KG1 (cell line): ENCODE measurements at regions not wholly inside any gene's neighbourhood (a gene's known extent, or its start where the extent isn't known, plus 50 kb on each side); places are given as distances from the start of the nearest gene placed in this dataset.

ENCODE experiments used
- DNase-seq: peaks from one replicate; lab custom pipeline; 2025; lab: John Stamatoyannopoulos, UW

- no peak for DNase-seq
Measured at GRCh38 chr7:132733860-132734259, 157.6 kb upstream of the PLXNA4 start.

- no peak for DNase-seq
Measured at GRCh38 chr7:132732321-132732865, 156.1 kb upstream of the PLXNA4 start.

DNA sequence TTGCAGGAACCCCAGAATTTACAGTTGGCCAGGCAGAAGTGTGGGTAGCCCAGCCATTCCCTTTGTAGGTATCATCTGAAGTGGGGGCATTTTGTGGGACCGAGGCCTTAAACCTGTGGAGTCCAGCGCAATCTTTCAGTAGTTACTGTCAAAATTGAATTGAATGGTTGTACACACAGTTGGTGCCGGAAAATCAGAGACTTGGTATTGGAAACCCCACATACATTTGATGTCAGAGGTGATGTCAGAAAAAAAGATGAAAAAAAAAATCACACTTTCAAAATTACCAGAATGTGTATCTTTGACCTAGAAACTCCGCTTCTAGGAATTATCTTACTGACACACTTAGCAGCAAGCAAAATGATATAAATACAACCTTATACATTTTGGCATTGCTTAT is 153.8 kb upstream of the PLXNA4 start:
- no peak for DNase-seq

DNA sequence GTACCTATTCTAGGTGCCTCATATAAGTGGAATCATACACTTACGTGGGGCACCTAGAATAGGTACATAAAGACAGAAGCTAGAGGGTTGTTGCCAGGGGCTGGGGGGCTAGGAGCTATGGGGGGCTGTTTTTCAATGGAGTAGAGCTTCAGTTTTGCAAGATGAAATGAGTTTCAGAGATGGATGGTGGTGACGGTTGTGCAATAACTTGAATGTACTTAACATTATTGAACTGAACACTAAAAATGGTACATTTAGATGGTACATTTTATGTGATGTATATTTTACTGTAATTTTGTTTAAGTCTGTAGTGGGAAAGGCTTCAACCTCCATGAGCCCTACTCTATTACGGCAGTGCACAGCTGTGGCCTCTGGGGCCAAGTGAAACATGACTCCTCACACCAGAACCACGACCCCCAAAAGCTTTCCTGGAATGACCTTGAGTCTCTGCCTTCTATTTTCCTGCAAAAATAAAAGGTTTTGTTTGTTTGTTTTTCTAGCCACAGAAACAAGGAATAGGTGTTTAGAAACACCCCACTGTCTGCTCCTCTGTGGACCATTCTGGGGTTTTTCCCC is 147.3 kb upstream of the PLXNA4 start:
- DNase-seq: no peak

- DNase-seq: no peak
Measured at GRCh38 chr7:132720835-132721234, 144.6 kb upstream of the PLXNA4 start.

GRCh38 chr7:132713893-132714292 is 137.6 kb upstream of the PLXNA4 start:
- DNase-seq: no peak

- no peak for DNase-seq
Measured at GRCh38 chr7:132709971-132710567, 133.8 kb upstream of the PLXNA4 start.

DNA sequence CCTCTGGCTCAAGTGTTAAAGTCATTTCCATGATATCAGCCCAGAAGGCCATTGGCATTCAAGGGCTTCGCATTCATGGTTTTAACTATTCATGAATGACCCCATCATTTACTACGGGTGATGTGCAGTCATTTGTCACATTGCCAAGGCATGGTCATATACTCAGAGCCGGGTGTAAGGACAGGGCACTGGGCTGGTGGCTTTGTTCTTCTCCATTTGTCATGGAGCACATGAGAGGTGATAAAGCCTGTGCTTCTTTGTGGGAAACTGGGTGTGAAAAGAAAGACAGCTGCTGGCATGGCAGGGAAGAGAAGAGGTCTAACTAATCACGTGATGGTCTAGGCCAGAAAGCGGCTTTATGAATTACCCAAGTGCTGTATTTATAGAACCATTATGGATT is 132.2 kb upstream of the PLXNA4 start:
- no peak for DNase-seq

GRCh38 chr7:132705146-132705545 is 128.9 kb upstream of the PLXNA4 start:
- DNase-seq: no peak

GRCh38 chr7:132703742-132704141 is 127.5 kb upstream of the PLXNA4 start:
- no peak for DNase-seq

GRCh38 chr7:132697003-132697402 is 120.7 kb upstream of the PLXNA4 start:
- no peak for DNase-seq

- no peak for DNase-seq
Measured at GRCh38 chr7:132696332-132696731, 120.1 kb upstream of the PLXNA4 start.

DNA sequence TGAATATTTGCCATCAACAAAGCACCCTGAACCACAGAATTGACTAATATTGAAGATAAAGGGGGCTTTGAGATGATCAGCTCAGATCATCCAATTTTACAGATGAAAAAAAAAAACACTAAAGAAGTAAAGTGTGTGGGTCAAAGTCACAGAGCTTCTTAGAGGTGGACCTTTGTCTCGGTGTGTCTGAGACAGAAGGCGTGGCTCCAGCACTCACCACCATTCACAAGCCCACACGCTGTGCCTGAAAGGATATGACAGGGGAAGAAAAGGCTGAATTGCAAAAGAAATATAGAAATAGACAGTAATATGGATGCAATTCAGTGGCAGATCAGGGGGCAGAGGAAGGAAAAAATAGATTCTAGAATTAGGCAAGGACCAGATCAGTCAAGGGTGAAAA is 114.9 kb upstream of the PLXNA4 start:
- no peak for DNase-seq

DNA sequence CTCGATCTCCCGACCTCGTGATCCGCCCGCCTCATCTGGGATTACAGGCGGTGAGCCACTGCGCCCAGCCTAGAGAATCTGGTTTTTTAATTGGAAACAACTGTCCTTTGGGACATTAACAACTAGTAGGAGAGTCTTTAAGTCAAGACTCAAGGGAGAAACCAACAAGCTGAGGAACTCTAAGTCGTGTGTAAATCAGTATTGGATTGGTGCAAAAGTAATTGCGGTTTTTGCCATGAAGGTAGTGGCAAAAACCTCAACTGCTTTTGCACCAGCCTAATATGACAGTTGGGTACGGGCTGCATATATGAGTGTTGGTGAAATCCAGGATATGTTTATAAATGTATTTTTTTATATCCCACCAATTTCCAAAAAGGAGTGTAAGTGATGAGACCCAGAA is 113.9 kb upstream of the PLXNA4 start:
- DNase-seq: no peak

DNA sequence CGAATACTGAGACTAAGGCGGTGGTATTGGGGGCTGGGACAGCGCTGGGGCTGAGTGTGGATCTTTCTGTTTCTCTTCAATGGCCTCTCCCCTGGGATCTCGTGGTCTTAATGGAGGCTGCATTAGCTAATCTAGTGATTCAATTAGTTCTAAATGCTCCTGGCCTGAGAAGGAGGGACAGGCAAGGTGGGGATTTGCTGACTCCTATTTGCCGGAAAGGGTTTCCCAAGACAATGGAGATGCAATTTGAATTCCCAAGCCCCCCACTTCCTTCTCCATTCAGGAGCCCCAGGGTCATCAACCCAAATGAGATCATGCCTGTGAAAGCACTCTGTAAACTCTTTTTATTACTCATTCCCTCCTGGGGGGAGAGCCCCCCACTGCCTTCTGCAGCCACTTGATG is 111.7 kb upstream of the PLXNA4 start:
- no peak for DNase-seq

- DNase-seq: no peak
Measured at GRCh38 chr7:132687016-132687415, 110.7 kb upstream of the PLXNA4 start.

DNA sequence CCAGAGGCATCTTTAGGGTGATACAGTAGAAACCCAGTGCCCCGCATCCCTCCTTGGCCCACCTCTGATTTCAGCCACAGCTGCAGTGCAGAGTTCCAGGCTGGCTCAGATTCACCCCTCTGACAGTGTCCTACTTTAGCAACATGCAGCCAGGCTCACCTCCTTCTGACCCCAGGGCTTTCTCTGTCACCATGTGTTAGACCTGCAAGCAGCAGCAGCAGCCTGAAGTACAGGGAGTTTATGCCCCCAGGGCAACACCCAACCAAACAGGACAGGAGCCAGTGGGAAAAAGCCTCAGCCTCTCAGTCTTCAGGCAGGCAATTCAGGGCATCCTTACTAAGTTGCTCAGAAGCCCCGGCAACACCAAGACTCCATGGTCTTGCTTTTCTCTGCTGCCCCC is 109.0 kb upstream of the PLXNA4 start:
- no peak for DNase-seq

GRCh38 chr7:132683896-132684690 is 107.8 kb upstream of the PLXNA4 start:
- no peak for DNase-seq

DNA sequence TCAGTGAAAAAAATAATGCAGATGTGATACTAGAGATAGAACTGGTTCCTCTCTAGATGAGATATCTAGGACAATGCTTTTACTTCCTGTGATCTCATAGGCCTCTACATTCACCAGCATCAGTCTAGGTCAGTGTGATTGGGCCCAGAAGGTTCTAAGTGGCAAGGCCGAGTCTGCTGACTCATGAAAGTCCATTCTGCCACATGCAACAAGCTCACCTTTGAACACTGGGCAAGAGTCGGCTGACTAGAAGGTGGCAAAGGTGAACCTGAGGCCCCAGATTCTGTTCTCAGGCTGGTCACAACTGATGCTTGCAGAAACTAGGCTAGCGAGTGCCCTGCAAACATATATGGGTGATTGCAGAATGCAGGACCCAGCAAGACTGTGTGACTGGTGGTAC is 105.7 kb upstream of the PLXNA4 start:
- DNase-seq: no peak

GRCh38 chr7:132680590-132680989 is 104.3 kb upstream of the PLXNA4 start:
- DNase-seq: no peak

GRCh38 chr7:132678656-132679055 is 102.4 kb upstream of the PLXNA4 start:
- no peak for DNase-seq

GRCh38 chr7:132677918-132678317 is 101.6 kb upstream of the PLXNA4 start:
- no peak for DNase-seq
